ENCODE measurements at regions not wholly inside any gene's neighbourhood (a gene's known extent, or its start where the extent isn't known, plus 50 kb on each side); places are given as distances from the start of the nearest gene placed in this dataset.

DNA sequence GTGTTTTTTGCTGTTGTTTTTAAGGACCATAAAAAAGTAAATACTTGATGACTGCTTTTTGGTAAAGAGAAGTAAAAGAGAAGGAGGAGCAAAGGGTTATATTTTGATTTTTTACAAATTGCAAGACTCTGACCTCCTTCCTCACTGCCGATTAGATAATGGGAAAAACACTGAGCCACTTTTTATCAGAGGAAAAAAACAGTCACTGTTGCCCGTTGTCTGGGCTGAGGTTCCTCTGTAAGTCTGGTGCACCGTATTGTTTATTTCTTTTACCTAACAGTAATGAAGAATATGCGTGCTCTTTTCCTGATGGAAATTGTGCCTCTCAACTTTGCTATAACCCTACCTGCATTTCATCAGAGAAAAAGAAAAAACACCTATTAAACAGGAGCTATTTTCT is 178.7 kb upstream of the EMCN start:
- DNase-seq (ENCODE audit: low spot score) = no peak
- TF ChIP-seq, protein P1, sequence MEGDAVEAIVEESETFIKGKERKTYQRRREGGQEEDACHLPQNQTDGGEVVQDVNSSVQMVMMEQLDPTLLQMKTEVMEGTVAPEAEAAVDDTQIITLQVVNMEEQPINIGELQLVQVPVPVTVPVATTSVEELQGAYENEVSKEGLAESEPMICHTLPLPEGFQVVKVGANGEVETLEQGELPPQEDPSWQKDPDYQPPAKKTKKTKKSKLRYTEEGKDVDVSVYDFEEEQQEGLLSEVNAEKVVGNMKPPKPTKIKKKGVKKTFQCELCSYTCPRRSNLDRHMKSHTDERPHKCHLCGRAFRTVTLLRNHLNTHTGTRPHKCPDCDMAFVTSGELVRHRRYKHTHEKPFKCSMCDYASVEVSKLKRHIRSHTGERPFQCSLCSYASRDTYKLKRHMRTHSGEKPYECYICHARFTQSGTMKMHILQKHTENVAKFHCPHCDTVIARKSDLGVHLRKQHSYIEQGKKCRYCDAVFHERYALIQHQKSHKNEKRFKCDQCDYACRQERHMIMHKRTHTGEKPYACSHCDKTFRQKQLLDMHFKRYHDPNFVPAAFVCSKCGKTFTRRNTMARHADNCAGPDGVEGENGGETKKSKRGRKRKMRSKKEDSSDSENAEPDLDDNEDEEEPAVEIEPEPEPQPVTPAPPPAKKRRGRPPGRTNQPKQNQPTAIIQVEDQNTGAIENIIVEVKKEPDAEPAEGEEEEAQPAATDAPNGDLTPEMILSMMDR (conservative IDR thresholded peaks at IDR 0.05; ENCODE audit: low read depth) = no peak
- ChIA-PET POLR2A (ENCODE audit: low non-redundant PET) (no interaction called here), CTCF (no interaction called here)
- H3K27ac ChIP-seq = no peak overlapping the region

DNA sequence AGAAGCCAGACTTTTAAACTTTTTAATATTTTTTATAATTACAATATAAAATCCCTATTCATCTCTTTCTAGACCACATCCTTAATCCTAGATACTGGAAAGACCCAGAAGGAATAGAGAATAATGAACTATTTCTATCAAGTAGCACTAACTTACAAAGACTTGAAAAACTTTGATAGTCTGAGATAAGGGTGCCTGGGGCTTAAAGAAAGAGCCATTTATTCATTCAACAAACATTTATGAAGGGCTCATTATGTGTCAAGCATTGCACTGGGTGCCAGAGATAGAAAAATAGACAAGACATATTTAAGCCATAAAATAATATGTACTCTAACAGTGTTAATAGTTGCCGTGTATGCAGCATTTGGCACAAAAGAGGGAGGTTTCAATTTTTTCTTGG is 178.0 kb upstream of the EMCN start:
- no peak overlapping the region for H3K27ac ChIP-seq
- DNase-seq (ENCODE audit: low spot score) = no peak
- ChIA-PET CTCF (no interaction called here), POLR2A (ENCODE audit: low non-redundant PET) (no interaction called here)
- TF ChIP-seq, protein P1 (conservative IDR thresholded peaks at IDR 0.05; ENCODE audit: low read depth) = no peak

DNA sequence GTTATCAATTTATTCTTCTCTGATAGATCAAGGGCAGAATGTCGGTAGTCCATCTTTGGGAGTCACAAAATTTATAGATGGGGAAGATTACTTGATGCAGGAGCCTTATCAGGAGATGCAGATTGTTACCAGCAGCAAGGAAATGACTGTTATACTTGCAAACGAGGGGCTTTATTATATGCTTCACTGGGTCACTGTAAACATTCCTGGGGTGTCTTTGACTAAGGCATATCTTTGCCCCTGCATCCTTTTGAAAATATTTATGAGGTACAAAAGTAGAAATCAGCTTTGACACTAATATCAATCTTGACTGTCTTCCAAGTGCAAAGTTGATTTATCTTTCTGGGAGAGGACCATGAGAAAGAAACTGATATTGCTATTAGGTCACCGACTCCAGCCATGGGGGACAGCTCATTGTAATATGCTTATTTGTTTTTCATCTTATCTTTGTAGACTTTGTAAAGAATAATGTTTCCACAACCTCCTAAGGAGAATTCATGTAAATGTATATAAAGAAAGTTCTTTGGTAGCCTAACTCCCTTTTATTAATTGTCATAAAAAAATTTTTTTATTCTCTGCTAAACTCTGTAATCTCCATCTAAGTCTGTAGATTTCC is 177.3 kb upstream of the EMCN start:
- DNase-seq (ENCODE audit: low spot score) = no peak
- TF ChIP-seq, protein P1 (conservative IDR thresholded peaks at IDR 0.05; ENCODE audit: low read depth) = no peak
- POLR2A ChIA-PET (ENCODE audit: low non-redundant PET) = no interaction called here
- H3K27ac ChIP-seq = no peak overlapping the region
- CTCF ChIA-PET = no interaction called here

DNA sequence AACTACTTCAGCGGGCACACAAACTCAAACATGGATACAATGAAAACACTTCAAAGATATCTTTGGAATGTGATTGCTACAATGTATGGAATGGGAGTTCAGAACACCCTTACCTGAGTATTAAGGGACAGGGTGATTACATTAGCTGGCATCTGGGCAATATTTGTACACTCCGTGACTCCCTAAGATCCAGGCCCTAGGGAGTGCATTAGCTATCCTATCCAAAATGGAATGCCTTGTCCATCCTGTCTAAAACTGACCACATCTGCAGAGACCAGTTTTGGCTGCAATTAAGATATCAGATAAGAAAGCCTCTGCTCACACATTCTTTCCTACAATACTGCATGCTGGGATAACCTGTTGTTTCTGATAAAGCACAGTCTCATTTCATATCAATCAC is 176.6 kb upstream of the EMCN start:
- H3K27ac ChIP-seq = no peak overlapping the region
- ChIA-PET CTCF (no interaction called here), POLR2A (ENCODE audit: low non-redundant PET) (no interaction called here)
- TF ChIP-seq, protein P1 (conservative IDR thresholded peaks at IDR 0.05; ENCODE audit: low read depth) = no peak
- DNase-seq (ENCODE audit: low spot score) = no peak

DNA sequence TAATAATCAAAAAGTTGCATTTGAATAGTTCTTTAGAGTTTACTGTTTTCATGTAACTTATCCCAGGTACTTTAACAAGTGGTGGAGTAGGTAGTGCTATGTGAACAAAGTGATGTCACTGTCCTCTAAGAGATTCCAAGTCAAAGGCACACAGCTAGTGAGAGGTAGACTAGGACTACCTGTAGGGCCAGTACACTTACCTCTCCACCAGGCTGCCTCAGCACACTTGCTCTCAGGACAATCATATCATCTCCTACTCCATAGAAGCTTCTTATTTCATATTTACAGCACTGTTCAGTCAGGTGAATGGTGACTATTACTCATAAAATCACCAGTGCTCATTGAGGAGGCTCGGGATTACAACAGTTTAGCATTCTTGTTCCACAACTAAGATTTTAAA is 173.0 kb upstream of the EMCN start:
- H3K27ac ChIP-seq = no peak overlapping the region
- DNase-seq (ENCODE audit: low spot score) = no peak
- TF ChIP-seq, protein P1 (conservative IDR thresholded peaks at IDR 0.05; ENCODE audit: low read depth) = no peak
- CTCF ChIA-PET = no interaction called here
- POLR2A ChIA-PET (ENCODE audit: low non-redundant PET) = no interaction called here

DNA sequence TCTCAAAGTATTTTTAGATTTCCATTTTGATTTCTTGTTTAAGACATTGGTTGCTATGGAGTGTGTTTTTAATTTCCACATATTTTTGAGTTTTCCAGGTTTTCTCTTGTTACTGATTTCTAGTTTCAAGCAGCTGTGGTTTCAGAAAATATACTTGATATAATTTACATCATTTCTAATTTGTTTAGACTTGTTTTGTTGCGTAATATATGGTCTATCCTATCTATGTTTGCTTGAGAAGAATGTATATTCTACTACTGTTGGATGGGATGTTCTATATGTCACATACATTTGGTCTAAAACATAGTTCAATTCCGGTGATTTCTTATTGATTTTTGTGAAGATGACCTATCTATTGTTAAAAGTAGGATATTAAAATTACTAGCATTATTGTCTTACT is 170.5 kb upstream of the EMCN start:
- CTCF ChIA-PET = no interaction called here
- no peak for DNase-seq (ENCODE audit: low spot score)
- POLR2A ChIA-PET (ENCODE audit: low non-redundant PET) = no interaction called here
- TF ChIP-seq, protein P1 (conservative IDR thresholded peaks at IDR 0.05; ENCODE audit: low read depth) = no peak
- no peak overlapping the region for H3K27ac ChIP-seq
